ENCODE measurements at regions not wholly inside any gene's neighbourhood (a gene's known extent, or its start where the extent isn't known, plus 50 kb on each side); places are given as distances from the start of the nearest gene placed in this dataset.

DNA sequence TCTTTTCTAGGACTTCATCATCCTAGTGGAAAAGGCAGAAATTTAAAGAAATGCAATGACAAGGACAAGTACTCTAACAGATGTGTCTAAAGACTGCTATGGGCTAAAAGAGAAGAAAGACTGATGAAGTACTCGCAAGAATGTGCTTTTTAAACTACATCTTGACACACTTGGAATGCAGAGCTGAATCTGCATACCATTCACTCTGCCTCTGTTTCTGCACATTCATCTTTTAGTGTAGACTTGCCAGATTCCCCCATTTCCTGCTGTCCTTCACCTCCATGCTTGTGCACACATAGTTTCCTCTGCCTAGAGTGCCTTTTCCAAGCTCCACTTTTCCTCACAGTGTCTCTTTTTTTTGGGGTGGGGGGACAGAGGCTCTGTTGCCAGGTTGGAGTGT lies 239.0 kb upstream of the CCDC179 start:
- TF ChIP-seq POLR2A (IDR thresholded peaks at IDR 0.05) (no peak), CTCF (IDR thresholded peaks at IDR 0.05) (no peak)
